IMR-90 (cell line): ENCODE measurements at regions not wholly inside any gene's neighbourhood (a gene's known extent, or its start where the extent isn't known, plus 50 kb on each side); places are given as distances from the start of the nearest gene placed in this dataset.

Experiments used
- BHLHE40 ChIP-seq: fragments of 150-350 bp; IDR thresholded peaks from 2 replicates; pipeline ENCODE4 v1.6.1; 2016; ENCODE audit warnings: mild to moderate bottlenecking, low read depth, low read length
- CEBPB ChIP-seq: IDR thresholded peaks from 2 replicates; pipeline ENCODE4 v1.6.1; 2012; ENCODE audit warnings: low read depth, low read length, improper control_type of control experiment
- CHD1 ChIP-seq: IDR thresholded peaks from 2 replicates; pipeline ENCODE4 v1.6.1; 2012; ENCODE audit warnings: low read depth, low read length, improper control_type of control experiment
- FOS ChIP-seq: fragments of 150-350 bp; IDR thresholded peaks from 2 replicates; pipeline ENCODE4 v1.6.1; 2016; ENCODE audit warnings: low read depth, low read length
- MAFK ChIP-seq: IDR thresholded peaks from 2 replicates; pipeline ENCODE4 v1.6.1; 2012; ENCODE audit warnings: low read depth, low read length, improper control_type of control experiment
- MAZ ChIP-seq: IDR thresholded peaks from 2 replicates; pipeline ENCODE4 v1.6.1; 2012; ENCODE audit warnings: low read depth, mild to moderate bottlenecking, low read length, improper control_type of control experiment, moderate library complexity, borderline replicate concordance
- MXI1 ChIP-seq: IDR thresholded peaks from 2 replicates; pipeline ENCODE4 v1.6.1; 2012; ENCODE audit warnings: low read depth, mild to moderate bottlenecking, low read length, moderate library complexity, borderline replicate concordance
- NFE2L2 ChIP-seq: fragments of 150-350 bp; IDR thresholded peaks from 2 replicates; pipeline ENCODE4 v1.6.1; 2016; ENCODE audit warnings: low read depth, mild to moderate bottlenecking, low read length
- POLR2A ChIP-seq: IDR thresholded peaks from 2 replicates; pipeline ENCODE4 v1.6.1; 2012; ENCODE audit warnings: mild to moderate bottlenecking, low read depth, low read length
- RAD21 ChIP-seq: IDR thresholded peaks from 2 replicates; pipeline ENCODE4 v1.6.1; 2012; ENCODE audit warnings: low read length, improper control_type of control experiment
- RFX5 ChIP-seq: IDR thresholded peaks from 2 replicates; pipeline ENCODE4 v1.8.0; 2012; ENCODE audit warnings: low read depth, mild to moderate bottlenecking, low read length, moderate library complexity
- SMC3 ChIP-seq: fragments of 150-350 bp; IDR thresholded peaks from 2 replicates; pipeline ENCODE4 v1.6.1; 2016; ENCODE audit warnings: low read depth, mild to moderate bottlenecking, antibody characterized with exemption, low read length, moderate library complexity
- USF2 ChIP-seq: fragments of 150-350 bp; IDR thresholded peaks from 2 replicates; pipeline ENCODE4 v1.6.1; 2017; ENCODE audit warnings: mild to moderate bottlenecking, antibody characterized with exemption, low read length, low read depth
- TF ChIP-seq, protein P1 (sequence below): conservative IDR thresholded peaks from 2 replicates; pipeline ENCODE4 v1.5.1; 2012; ENCODE audit warnings: mild to moderate bottlenecking, low read depth, low read length, improper control_type of control experiment

GRCh38 chr18:44062345-44062744 is 618.3 kb upstream of the SETBP1 start:
- TF ChIP-seq CEBPB (no peak), RFX5 (no peak), USF2 (no peak), MAFK (no peak), POLR2A (no peak), BHLHE40 (no peak), NFE2L2 (no peak), RAD21 (no peak), MAZ (no peak), MXI1 (no peak), FOS (no peak), SMC3 (no peak), CHD1 (no peak)
- TF ChIP-seq, protein P1, sequence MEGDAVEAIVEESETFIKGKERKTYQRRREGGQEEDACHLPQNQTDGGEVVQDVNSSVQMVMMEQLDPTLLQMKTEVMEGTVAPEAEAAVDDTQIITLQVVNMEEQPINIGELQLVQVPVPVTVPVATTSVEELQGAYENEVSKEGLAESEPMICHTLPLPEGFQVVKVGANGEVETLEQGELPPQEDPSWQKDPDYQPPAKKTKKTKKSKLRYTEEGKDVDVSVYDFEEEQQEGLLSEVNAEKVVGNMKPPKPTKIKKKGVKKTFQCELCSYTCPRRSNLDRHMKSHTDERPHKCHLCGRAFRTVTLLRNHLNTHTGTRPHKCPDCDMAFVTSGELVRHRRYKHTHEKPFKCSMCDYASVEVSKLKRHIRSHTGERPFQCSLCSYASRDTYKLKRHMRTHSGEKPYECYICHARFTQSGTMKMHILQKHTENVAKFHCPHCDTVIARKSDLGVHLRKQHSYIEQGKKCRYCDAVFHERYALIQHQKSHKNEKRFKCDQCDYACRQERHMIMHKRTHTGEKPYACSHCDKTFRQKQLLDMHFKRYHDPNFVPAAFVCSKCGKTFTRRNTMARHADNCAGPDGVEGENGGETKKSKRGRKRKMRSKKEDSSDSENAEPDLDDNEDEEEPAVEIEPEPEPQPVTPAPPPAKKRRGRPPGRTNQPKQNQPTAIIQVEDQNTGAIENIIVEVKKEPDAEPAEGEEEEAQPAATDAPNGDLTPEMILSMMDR, result no peak
